Thyroid gland (tissue), 4 donors: ENCODE measurements at regions not wholly inside any gene's neighbourhood (a gene's known extent, or its start where the extent isn't known, plus 50 kb on each side); places are given as distances from the start of the nearest gene placed in this dataset.

Experiments used
- DNase-seq, 2 donors: peaks; one replicate each; pipeline ENCODE4 v3.0.0-alpha.2; 2019
- H3K27ac ChIP-seq, 3 donors: fragments of 200-600 bp; sonication (generic); 1 replicate in 2 of 3; 2 replicates in 1 of 3; pipeline ENCODE4 v1.5.1; 2016 to 2019; ENCODE audit warnings: mild to moderate bottlenecking in 1 of 3, moderate library complexity in 1 of 3
- H3K27me3 ChIP-seq: fragments of 200-600 bp; sonication (generic); one replicate; pipeline ENCODE4 v1.5.1; 2019
- H3K36me3 ChIP-seq, 2 donors: fragments of 200-600 bp; sonication (generic); one replicate each; pipeline ENCODE4 v1.5.1; 2016 to 2019
- H3K4me1 ChIP-seq, 2 donors: fragments of 200-600 bp; sonication (generic); one replicate each; pipeline ENCODE4 v1.5.1; 2017 to 2019
- H3K4me3 ChIP-seq, 3 donors: fragments of 200-600 bp; sonication (generic); replicated peaks in 1 of 3; 1 replicate in 2 of 3; 2 replicates in 1 of 3; pipeline ENCODE4 v1.5.1; 2016; ENCODE audit warnings: mild to moderate bottlenecking in 1 of 3
- H3K9me3 ChIP-seq: fragments of 200-600 bp; sonication (generic); one replicate; pipeline ENCODE4 v1.5.1; 2017
- CTCF ChIP-seq, 6 experiments: fragments of 200-600 bp in 3 of 6; fragments of 450-650 bp in 3 of 6; sonication (generic) in 3 of 6; IDR thresholded peaks; one replicate each; pipeline ENCODE4 v1.5.1; 2016 to 2019; ENCODE audit warnings: antibody characterized with exemption in 6 of 6, mild to moderate bottlenecking in 2 of 6, inconsistent platforms in 1 of 6, moderate library complexity in 1 of 6
- POLR2A ChIP-seq, 2 donors: fragments of 450-650 bp; IDR thresholded peaks; one replicate each; pipeline ENCODE4 v1.6.1; 2017; ENCODE audit warnings: antibody characterized with exemption in 2 of 2, mild to moderate bottlenecking in 2 of 2, moderate library complexity in 1 of 2
- WGBS, 2 donors: methylation state at CpG; one replicate each; pipeline ENCODE4 v1.1.5; 2017; 5-methylcytosine and 5-hydroxymethylcytosine counted together
- intact Hi-C: fragments of 100-400 bp; cut with DNase I; formaldehyde crosslinking; loops from one replicate; pipeline ENCODE4 v1.15.1; 2023

- Histone ChIP-seq H3K27me3 (no peaks in the 10 kb centered on the region), H3K4me1 (peaks cover 0 to 6% of the 10 kb centered on the region in 2 donors), H3K27ac (no peak overlapping the region), H3K36me3 (no peaks in the 10 kb centered on the region), H3K4me3 (no peak overlapping the region), H3K9me3 (no peaks in the 10 kb centered on the region)
- intact Hi-C loops, result no loop called here
- 29 to 44% methylated on average over 2 of the region's 2 CpGs for WGBS, 2 donors
- DNase-seq, result no peak
- TF ChIP-seq CTCF (IDR thresholded peaks at IDR 0.05) (no peak), POLR2A (IDR thresholded peaks at IDR 0.05) (no peak)
Observed at GRCh38 chr6:133108419-133108818, 132.7 kb upstream of the EYA4 start.

GRCh38 chr6:133114973-133115372 lies 126.2 kb upstream of the EYA4 start:
- Histone ChIP-seq H3K27me3 (no peaks in the 10 kb centered on the region), H3K27ac (no peak overlapping the region), H3K9me3 (no peaks in the 10 kb centered on the region), H3K4me1 (no peaks in the 10 kb centered on the region), H3K36me3 (no peaks in the 10 kb centered on the region), H3K4me3 (no peak overlapping the region)
- no peak for TF ChIP-seq CTCF (IDR thresholded peaks at IDR 0.05)
- no peak for TF ChIP-seq POLR2A (IDR thresholded peaks at IDR 0.05)
- 86 to 93% methylated on average over 1 of the region's 1 CpG for WGBS, 2 donors
- DNase-seq, result no peak
- intact Hi-C loops, result no loop called here

GRCh38 chr6:133115946-133116345 lies 125.2 kb upstream of the EYA4 start:
- Histone ChIP-seq H3K4me1 (no peaks in the 10 kb centered on the region), H3K9me3 (no peaks in the 10 kb centered on the region), H3K27ac (no peak overlapping the region), H3K36me3 (no peaks in the 10 kb centered on the region), H3K27me3 (no peaks in the 10 kb centered on the region), H3K4me3 (no peak overlapping the region)
- 57 to 71% methylated on average over 2 of the region's 2 CpGs for WGBS, 2 donors
- TF ChIP-seq POLR2A (IDR thresholded peaks at IDR 0.05) (no peak), CTCF (IDR thresholded peaks at IDR 0.05) (no peak)
- intact Hi-C loops, result no loop called here
- DNase-seq, result no peak

- TF ChIP-seq CTCF (IDR thresholded peaks at IDR 0.05), result no peak
- no peak for TF ChIP-seq POLR2A (IDR thresholded peaks at IDR 0.05)
- H3K4me1 ChIP-seq, result peaks cover 6 to 10% of the 10 kb centered on the region in 2 donors
- H3K36me3 ChIP-seq, result no peaks in the 10 kb centered on the region
- no peak for DNase-seq
- no peaks in the 10 kb centered on the region for H3K27me3 ChIP-seq
- H3K27ac ChIP-seq, result no peak overlapping the region
- intact Hi-C loops, result no loop called here
- no peak overlapping the region for H3K4me3 ChIP-seq
- 73 to 77% methylated on average over 2 of the region's 2 CpGs for WGBS, 2 donors
- H3K9me3 ChIP-seq, result no peaks in the 10 kb centered on the region
Observed at GRCh38 chr6:133128191-133128590, 113.0 kb upstream of the EYA4 start.

- DNase-seq, result no peak
- no peaks in the 10 kb centered on the region for H3K36me3 ChIP-seq
- no peaks in the 10 kb centered on the region for H3K9me3 ChIP-seq
- no peak overlapping the region for H3K4me3 ChIP-seq
- 89 to 92% methylated on average over 1 of the region's 1 CpG for WGBS, 2 donors
- H3K27ac ChIP-seq, result no peak overlapping the region
- no peaks in the 10 kb centered on the region for H3K27me3 ChIP-seq
- no peak for TF ChIP-seq CTCF (IDR thresholded peaks at IDR 0.05)
- no peak for TF ChIP-seq POLR2A (IDR thresholded peaks at IDR 0.05)
- intact Hi-C loops, result no loop called here
- peaks cover 6 to 10% of the 10 kb centered on the region in 2 donors for H3K4me1 ChIP-seq
Observed at GRCh38 chr6:133129556-133129955, 111.6 kb upstream of the EYA4 start.
